Heart left ventricle (tissue), 13 donors: ENCODE measurements at regions not wholly inside any gene's neighbourhood (a gene's known extent, or its start where the extent isn't known, plus 50 kb on each side); places are given as distances from the start of the nearest gene placed in this dataset.

Experiments used
- POLR2A ChIP-seq, 2 donors: fragments of 450-650 bp; IDR thresholded peaks; one replicate each; pipeline ENCODE4 v1.6.1; 2017; ENCODE audit warnings: antibody characterized with exemption in 2 of 2, mild to moderate bottlenecking in 2 of 2, moderate library complexity in 2 of 2
- TF ChIP-seq, protein P1 (sequence below), 12 donors: fragments of 200-600 bp; sonication (generic) in 4 of 12; IDR thresholded peaks; one replicate each; pipeline versions ENCODE4 v1.5.0 to v1.8.0; 2018 to 2022; ENCODE audit warnings: antibody characterized with exemption in 12 of 12, mild to moderate bottlenecking in 5 of 12
- donor health status: ischemic (EF 13 %, LVEDD 7.1; RV severe dilation, severe dysfunction).
- donor health status: DM: no; HTN: yes; CAD: no.
- donor health status: DM: no; HTN: no; CAD: no.
- donor health status: ischemic (EF 25% LVEDD 6.9; RV normal size, moderate dysfunction).
- donor health status: ischemic (EF 25% LVEDD 5.7; RV mildly dilated, moderate dysfunction).
- donor health status: ischemic (EF 35%, LVEDD 5.7; RV mildly dilated, moderate dysfunction).
- donor health status: nonischemic (EF 11% LVEDD 7.7; RV severe dilation, severe dysfunction).
- donor health status: DM: yes; HTN: yes; CAD: no.
- donor health status: PGD.
- donor health status: ischemic (EF 29% LVEDD 5.4; RV normal size, mild dysfunction).
- donor health status: nonischemic (EF 23%, LVEDD 6.1; RV moderate dilation, normal function).

DNA sequence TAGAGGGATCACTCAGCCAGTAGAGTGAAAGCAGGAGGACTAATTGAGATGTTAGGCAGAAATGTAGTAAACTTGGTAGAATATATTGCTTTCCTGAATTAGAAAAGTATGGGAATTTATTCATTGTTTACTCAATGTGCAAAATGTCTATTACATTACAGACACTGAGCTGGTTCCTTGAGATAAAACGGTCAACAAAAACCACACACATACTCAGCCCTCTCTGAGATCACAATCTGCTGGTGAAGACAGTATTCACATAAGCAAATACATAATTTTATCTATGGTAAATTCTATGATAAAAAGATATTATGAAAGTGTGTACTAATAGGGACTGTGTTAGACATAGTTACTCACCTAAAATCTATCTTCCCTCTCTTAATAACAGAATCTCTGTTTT is 833.5 kb downstream of the KCNA4 start:
- TF ChIP-seq, protein P1, sequence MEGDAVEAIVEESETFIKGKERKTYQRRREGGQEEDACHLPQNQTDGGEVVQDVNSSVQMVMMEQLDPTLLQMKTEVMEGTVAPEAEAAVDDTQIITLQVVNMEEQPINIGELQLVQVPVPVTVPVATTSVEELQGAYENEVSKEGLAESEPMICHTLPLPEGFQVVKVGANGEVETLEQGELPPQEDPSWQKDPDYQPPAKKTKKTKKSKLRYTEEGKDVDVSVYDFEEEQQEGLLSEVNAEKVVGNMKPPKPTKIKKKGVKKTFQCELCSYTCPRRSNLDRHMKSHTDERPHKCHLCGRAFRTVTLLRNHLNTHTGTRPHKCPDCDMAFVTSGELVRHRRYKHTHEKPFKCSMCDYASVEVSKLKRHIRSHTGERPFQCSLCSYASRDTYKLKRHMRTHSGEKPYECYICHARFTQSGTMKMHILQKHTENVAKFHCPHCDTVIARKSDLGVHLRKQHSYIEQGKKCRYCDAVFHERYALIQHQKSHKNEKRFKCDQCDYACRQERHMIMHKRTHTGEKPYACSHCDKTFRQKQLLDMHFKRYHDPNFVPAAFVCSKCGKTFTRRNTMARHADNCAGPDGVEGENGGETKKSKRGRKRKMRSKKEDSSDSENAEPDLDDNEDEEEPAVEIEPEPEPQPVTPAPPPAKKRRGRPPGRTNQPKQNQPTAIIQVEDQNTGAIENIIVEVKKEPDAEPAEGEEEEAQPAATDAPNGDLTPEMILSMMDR (IDR thresholded peaks at IDR 0.05): no peak
- TF ChIP-seq POLR2A (IDR thresholded peaks at IDR 0.05): no peak
